AG08395 (cell line): ENCODE measurements at regions not wholly inside any gene's neighbourhood (a gene's known extent, or its start where the extent isn't known, plus 50 kb on each side); places are given as distances from the start of the nearest gene placed in this dataset.
"Not testable (repeated sequence)": the region's sequence is repeated elsewhere in the genome, so short reads cannot be mapped to it uniquely, and the experiment has no call there.

Experiments
- DNase-seq: peaks from one replicate; pipeline ENCODE4 v3.0.0; 2012; ENCODE audit warnings: mixed read lengths, low spot score

- no peak for DNase-seq
Measured at GRCh38 chr2:175350105-175350504, 168.6 kb upstream of the ATP5MC3 start.

- no peak for DNase-seq
Measured at GRCh38 chr2:175342085-175342484, 160.6 kb upstream of the ATP5MC3 start.

- DNase-seq, result no peak
Measured at GRCh38 chr2:175330195-175330594, 148.7 kb upstream of the ATP5MC3 start.

GRCh38 chr2:175326801-175327200, 145.3 kb upstream of the ATP5MC3 start:
- no peak for DNase-seq

DNA sequence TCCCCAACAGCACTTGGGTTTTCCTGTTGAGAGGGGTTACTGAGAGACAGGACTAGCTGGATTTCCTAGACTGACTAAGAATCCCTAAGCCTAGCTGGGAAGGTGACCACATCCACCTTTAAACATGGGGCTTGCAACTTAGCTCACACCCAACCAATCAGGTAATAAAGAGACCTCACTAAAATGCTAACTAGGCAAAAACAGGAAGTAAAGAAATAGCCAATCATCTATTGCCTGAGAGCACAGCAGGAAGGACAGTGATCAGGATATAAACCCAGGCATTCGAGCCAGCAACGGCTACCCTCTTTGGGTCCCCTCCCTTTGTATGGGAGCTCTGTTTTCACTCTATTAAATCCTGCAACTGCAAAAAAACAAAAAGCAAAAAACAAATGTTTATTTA, 144.7 kb upstream of the ATP5MC3 start:
- DNase-seq, result not testable (repeated sequence)

DNA sequence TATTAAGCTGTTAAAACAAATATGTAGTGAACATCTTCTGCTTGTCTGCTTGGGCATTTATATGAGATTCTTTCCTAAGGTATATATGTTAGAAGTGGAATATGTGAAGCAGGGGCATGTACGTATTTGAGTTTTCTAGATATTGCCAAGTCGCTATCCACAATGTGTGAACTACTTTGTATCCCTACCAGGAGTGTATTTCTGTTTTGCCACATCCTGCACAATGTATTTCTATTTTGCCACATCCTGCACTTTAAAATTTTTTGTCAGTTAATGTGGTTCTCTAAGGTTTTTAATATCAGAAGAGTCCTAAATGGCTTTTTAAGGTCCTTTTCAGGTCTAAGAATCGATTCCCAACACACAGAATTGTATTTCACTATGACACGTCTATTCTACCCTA, 141.7 kb upstream of the ATP5MC3 start:
- DNase-seq, result no peak

DNA sequence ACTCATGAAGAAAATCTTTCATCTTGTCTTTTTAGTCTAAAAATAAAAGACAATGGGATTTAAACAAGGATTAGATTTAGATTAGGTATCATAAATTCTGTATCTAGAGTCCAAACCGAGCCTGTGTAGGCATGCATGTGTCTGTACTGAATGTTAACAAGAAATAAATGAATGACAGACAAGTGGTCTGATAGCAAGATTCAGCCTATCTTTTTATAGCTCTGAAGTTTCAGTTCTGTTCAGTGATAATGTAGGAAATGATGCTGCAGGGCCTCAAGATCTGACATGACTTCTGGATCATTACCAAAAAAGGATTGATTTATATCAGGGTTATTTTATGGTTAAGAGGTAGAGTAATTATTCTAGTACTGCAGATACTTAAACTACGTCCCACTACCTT, 137.0 kb upstream of the ATP5MC3 start:
- DNase-seq, result no peak

- DNase-seq, result no peak
Measured at GRCh38 chr2:175317751-175318150, 136.2 kb upstream of the ATP5MC3 start.

DNA sequence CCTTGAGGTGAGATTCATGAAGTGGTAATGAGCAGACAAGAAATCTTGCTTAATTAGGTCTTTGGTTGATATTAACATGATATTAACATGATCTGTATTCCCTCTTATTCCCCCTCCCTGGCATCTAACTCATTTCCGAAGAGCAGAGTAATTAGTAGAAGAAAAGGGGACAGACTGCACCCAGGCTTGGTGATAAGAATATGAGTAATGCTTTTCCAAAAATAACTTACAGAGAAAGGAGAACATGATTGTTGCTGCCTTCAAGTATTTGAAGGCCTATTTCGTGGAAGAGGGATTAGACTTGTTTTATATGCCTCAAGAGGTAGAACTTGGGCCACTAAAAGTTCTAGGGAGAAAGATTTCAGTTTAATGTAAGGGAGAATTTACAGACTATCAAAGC, 130.6 kb upstream of the ATP5MC3 start:
- no peak for DNase-seq

DNA sequence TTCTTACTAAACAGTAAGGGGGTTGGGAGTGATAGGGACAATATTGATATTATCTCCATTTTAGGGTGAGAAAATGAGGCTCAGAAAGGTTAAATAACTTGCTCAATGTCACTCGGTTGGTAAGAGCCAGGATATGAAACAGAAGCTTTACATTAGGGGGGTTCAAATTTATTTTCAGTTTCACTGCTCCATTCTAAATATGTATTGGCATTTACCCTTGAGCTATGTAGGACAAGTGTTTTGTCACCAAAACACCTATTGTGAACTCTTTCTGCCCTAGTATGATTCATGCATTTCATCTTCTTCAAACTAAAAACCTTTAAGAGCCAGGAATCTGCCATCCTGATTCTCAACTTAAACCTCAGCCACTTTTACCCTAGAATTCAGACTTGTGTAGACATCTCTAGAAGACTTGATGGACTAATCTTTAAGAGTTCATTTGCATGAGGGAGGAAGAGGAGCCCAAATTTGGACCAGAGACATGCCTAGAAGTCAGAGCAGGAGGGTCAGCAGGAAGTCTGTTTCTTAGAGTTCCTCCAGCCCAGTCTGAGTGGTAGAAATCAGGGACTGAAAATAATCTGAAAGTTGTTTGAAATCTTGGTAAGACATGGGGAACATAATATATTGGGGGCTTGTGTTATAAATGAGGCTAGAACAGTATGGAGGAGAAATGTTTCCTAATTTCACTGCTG, 129.4 kb upstream of the ATP5MC3 start:
- DNase-seq, result no peak

GRCh38 chr2:175309799-175310198, 128.3 kb upstream of the ATP5MC3 start:
- DNase-seq, result peak; percentile 27

GRCh38 chr2:175308005-175308404, 126.5 kb upstream of the ATP5MC3 start:
- DNase-seq, result no peak

- no peak for DNase-seq
Measured at GRCh38 chr2:175304541-175304940, 123.0 kb upstream of the ATP5MC3 start.

DNA sequence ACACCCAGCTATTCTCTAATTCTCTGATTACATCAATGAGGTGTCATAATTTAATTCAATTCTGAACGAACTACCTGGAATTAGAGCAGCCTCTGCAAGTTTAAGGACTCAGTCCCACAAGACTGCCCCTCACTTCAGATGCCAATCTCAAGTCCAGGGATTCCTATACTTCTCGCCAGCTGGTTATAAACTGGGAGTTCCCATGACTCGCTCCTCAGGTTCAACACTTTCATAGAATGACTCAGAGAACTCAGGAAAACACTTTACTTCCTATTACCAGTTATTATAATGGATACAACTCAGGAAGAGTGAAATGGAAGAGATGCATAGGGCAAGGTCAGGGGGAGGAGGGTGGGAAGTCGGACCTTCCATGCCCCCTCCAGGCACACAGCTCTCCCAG, 112.3 kb upstream of the ATP5MC3 start:
- no peak for DNase-seq

GRCh38 chr2:175293195-175293594, 111.7 kb upstream of the ATP5MC3 start:
- no peak for DNase-seq

DNA sequence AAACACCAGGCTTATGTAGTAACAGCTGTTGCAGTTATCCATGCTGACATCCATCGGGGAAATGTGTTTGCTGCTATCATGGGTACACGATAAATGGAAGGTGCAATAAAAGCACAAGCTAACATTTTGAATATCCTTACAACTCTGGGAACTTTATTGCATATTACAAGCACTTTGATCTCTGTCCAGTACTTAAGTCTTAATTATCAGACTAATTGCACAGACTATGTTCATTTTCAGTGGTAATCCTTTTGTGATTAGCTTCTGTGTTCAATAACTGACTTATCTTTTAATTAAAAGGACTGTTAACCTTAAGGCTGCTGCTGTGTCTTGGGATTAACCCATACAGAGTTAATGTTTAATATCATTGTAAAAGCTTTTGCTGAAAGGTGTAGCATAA, 101.4 kb upstream of the ATP5MC3 start:
- no peak for DNase-seq

DNA sequence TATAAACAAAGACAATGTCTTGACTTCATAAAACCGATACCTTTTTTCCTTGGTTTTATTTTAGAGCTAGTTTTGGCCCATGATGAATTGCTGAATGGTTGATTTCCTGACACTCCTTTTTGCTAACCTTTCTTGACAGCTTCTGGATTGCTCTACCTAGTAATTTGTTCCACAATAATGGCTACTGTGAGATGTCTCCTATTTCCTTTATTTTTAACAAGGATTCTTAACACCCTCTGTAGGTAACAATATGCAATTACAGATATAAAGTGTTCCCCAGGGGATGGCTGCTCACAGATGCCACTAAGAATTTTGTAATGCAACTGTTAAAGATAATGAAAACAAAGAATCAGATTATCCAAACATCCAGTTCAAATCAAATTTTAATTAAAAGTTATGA, 100.8 kb upstream of the ATP5MC3 start:
- DNase-seq, result peak; percentile 55

GRCh38 chr2:175277772-175278171, 96.3 kb upstream of the ATP5MC3 start:
- no peak for DNase-seq

- no peak for DNase-seq
Measured at GRCh38 chr2:175275539-175275938, 94.0 kb upstream of the ATP5MC3 start.

- DNase-seq, result no peak
Measured at GRCh38 chr2:175259164-175259563, 77.7 kb upstream of the ATP5MC3 start.

GRCh38 chr2:175256806-175257585, 75.5 kb upstream of the ATP5MC3 start:
- no peak for DNase-seq

DNA sequence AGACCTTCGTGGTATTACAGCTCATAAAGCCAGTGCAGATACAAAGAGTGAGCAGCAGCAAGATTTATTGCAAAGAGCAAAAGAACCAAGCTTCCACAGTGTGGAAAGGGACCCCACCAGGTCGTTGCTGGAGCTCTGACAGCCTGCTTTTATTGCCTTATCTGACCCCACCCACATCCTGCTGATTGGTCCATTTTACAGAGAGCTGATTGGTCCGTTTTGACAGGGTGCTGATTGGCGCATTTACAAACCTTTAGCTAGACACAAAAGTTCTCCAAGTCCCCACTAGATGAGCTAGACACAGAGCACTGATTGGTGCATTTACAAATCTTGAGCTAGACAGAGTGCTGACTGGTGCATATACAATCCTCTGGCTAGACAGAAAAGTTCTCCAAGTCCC, 74.9 kb upstream of the ATP5MC3 start:
- not testable (repeated sequence) for DNase-seq

- DNase-seq, result no peak
Measured at GRCh38 chr2:175253871-175254270, 72.4 kb upstream of the ATP5MC3 start.
